WI38 (cell line): ENCODE measurements at regions not wholly inside any gene's neighbourhood (a gene's known extent, or its start where the extent isn't known, plus 50 kb on each side); places are given as distances from the start of the nearest gene placed in this dataset.

ENCODE experiments used
- H3K4me3 ChIP-seq: 2 replicates; pipeline ENCODE4 v1.5.1; 2011; ENCODE audit warnings: low read depth, mild to moderate bottlenecking, control low read depth, low read length
- TF ChIP-seq, protein P1 (sequence below): IDR thresholded peaks from 2 replicates; pipeline ENCODE4 v1.5.1; 2012; ENCODE audit warnings: low read depth, mild to moderate bottlenecking, control low read depth, low read length

DNA sequence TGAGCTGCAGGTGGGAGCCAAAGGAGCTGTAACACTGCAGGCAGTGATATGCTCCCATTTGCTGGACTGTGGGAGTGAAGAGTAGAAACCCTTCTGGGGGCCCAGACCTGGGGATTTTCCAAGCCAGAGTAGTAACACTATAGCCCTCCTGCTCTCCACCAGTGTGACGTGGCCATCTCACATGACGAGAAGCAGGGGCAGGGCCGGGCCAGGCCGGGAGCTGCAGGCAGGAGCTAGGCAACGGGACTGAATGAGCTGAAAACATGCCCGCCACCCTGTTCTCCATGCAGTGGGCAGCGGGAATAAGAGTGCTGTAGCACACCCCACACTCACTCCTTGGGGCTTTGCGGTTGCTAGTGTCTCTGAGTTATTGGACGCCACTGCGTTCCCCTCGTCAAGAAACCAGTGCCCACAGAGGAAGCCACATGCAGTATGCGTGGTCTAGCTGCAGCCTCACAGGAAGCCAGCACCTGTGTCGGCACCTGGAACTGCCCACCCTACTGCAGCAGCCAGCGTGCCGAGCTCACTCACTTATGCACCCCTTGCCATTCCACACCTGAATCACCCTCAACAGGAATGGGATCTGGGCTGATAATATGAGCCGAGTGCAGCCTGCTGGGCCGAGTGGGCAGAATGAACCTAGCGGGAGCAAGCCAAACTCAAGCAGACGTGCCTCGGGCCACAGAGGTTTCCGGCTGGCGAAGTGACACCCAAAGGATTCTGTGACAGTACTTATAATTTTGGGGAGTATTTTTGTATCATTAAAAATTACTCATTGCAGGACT is 1389.6 kb downstream of the KCNT2 start:
- TF ChIP-seq, protein P1, sequence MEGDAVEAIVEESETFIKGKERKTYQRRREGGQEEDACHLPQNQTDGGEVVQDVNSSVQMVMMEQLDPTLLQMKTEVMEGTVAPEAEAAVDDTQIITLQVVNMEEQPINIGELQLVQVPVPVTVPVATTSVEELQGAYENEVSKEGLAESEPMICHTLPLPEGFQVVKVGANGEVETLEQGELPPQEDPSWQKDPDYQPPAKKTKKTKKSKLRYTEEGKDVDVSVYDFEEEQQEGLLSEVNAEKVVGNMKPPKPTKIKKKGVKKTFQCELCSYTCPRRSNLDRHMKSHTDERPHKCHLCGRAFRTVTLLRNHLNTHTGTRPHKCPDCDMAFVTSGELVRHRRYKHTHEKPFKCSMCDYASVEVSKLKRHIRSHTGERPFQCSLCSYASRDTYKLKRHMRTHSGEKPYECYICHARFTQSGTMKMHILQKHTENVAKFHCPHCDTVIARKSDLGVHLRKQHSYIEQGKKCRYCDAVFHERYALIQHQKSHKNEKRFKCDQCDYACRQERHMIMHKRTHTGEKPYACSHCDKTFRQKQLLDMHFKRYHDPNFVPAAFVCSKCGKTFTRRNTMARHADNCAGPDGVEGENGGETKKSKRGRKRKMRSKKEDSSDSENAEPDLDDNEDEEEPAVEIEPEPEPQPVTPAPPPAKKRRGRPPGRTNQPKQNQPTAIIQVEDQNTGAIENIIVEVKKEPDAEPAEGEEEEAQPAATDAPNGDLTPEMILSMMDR: no peak
- H3K4me3 ChIP-seq: no peak overlapping the region

DNA sequence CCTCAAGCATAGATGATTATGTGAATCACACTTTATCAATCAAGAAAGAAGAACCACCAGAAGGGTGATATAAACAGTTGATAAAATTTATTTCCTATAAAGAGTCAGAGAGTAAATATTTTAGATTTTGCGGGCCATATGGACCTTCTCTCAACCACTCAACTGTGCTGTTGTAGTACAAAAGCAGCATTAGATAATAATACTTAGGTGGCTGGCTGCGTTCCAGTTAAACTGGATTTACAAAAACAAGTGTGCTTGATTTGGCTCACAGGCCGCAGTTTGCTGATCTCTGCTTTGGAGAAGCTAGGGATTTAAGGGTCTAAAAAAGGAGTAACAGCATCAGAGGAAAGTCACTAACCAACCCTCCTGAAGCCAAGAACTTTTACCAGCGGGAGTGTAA is 1406.0 kb downstream of the KCNT2 start:
- no peak overlapping the region for H3K4me3 ChIP-seq
- TF ChIP-seq, protein P1: no peak

DNA sequence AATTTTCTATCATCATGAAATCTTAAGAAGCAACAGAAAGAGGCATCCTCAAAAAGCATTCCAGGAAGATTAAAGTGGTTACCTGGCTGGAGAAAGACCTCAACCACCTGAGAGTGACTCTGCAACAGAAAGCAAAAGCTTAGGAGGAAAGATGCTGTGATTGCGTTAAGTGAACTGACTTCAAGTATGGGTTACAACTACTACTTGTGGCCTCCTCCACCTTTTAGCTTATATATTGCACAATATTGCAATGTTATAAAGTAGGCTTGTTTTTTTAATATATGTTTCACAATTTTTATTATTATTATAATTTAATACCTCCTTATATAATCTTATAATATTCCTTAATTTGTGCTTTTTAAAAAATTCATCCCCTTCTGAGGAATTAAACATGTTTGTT is 1407.5 kb downstream of the KCNT2 start:
- TF ChIP-seq, protein P1: no peak

DNA sequence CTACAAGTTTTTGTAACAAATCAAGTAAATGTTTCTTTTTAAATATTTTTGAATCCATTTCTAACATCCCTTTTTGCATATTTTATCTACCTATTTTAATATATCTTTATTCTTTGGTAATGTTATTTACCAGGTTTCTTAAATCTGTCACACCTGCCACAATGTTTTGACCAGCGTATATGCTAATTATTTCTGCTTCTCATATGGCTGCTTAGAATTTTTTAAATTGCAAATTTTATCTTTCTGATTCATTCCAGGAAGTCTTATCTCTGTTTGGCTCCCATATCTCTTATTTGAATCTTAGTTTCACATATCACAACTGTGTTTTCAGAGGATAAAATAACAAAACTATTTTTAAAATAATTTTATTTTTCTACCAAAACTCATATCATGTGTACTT is 1411.1 kb downstream of the KCNT2 start:
- no peak overlapping the region for H3K4me3 ChIP-seq
- TF ChIP-seq, protein P1: no peak

More for the DNA sequence above, 1407.5 kb downstream of the KCNT2 start:
- H3K4me3 ChIP-seq: no peak overlapping the region

DNA sequence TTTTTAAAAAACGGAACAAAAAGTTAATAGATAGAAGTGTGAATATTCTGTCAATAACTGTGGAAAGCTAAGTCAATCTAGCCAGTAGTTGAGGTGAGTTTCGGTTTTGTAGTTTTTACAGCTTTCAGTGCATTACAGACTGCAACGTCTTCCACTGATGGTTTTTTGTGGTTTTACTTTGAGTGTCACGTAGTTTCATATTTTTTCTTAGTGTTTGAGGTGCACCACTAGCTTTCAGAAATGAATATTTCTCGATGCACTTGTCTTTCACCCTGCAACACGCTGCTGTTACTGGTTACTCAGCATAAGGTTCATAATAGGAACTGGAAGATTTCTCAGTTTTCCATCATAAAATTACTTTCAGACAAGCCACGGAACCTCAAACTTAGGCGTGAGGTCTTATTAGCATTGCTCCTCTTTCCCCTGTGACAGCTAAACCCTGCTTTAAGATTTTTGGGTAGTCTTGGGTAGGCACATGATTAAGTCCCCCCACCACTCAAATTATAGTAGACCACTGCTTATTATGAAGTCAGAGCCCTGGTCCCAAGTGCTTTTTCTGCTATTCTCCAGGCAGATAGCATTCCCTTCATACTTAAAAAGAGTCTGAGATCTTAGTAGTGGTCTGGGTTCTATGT is 1412.7 kb downstream of the KCNT2 start:
- TF ChIP-seq, protein P1: no peak
- H3K4me3 ChIP-seq: no peak overlapping the region

DNA sequence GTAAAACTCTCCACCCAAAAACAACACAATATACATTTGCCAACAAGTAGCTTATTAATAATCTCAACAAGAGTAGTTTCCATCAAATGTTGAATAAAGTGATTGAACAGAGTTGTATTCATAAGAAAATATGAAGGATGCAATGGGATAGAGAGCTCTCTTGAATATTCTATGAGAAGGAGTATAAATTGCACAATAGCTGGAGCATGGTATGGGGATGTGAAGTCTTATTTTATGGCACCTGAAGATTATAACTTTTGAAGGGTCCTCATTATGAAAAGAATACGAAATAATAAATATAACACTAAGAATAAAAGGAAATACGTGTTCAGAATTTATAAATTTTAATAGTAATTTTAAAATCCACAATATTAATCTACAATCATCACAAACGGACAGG is 1415.1 kb downstream of the KCNT2 start:
- TF ChIP-seq, protein P1: no peak
- no peak overlapping the region for H3K4me3 ChIP-seq

DNA sequence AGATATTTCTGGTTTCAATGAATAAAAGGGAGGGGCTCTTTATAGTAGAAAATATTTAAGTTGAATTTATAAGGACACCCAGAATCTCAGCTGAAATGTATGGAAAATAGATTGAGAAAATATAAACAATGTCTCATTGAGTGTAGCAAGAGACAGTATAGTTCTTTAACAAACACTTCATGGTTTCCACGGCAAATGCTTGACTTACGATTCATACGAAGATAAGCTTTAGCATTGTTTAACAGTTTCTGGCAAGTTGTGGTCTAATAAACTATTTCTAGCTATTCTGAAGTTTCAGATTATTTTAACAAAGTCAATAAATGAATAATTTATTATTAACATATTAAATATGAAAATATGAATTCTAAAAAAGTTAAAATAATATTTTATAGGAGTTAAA is 1419.4 kb downstream of the KCNT2 start:
- H3K4me3 ChIP-seq: no peak overlapping the region
- TF ChIP-seq, protein P1: no peak
